HG02759 (cell line): ENCODE measurements at regions not wholly inside any gene's neighbourhood (a gene's known extent, or its start where the extent isn't known, plus 50 kb on each side); places are given as distances from the start of the nearest gene placed in this dataset.

Experiments
- ATAC-seq: cut with Tn5 transposase; IDR thresholded peaks from one replicate; pipeline ENCODE4 v1.9.1; 2021; ENCODE audit warnings: mild to moderate bottlenecking, moderate library complexity; ENCODE audit not compliant: unreplicated experiment

DNA sequence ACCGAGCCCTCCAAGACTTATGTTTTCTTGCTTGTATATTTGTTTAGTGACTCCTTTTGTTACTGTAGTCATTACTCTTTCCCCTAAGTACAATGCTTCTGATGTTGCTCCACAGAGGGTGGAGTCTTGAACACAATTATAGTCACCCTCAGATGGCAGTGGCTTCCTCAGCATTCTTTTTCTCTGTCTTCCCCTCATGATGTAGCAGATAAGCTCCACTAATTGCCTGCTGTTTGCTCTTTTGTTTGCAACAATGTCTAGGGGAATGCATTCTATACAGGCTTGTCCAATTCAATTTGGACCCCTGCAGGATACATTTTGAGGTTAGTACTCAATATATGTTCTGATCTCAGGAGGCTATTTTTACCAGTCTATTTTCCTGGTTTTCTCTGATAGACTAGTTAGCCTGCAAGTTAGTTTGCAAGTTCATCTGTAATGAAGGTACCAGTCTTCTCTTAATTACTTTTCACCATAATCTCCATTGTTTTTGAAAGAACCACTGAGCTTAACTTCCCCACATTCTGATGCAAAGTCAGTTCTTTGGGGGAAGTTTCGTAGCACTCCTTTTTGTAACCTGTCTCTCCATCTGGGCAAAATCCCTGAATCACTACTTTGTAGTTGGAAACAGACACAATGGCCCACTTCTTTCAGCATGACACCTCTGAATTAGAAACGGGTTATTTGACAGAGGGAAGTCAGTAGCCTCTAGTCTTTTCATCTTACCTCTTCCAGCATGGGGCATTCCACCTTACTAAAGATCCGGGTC, 1509.2 kb downstream of the CDH11 start:
- ATAC-seq = no peak

DNA sequence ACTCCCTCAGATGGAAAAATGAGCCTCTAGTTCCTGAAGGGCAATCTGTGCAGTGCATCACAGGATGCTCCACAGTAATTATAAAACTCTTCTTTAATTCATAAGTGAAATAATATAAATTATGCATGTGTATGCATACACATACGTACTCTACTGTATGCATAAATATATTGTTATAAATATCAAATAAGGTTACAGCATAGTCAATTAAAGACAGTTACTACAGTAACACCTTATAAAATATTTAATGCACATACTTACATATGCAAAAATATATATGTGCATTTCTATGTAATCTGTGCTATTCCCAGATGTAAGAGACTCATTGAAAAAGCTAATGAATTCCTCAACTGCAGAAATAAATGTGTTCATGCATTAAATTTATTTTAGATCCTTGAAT, 1515.1 kb downstream of the CDH11 start:
- no peak for ATAC-seq

DNA sequence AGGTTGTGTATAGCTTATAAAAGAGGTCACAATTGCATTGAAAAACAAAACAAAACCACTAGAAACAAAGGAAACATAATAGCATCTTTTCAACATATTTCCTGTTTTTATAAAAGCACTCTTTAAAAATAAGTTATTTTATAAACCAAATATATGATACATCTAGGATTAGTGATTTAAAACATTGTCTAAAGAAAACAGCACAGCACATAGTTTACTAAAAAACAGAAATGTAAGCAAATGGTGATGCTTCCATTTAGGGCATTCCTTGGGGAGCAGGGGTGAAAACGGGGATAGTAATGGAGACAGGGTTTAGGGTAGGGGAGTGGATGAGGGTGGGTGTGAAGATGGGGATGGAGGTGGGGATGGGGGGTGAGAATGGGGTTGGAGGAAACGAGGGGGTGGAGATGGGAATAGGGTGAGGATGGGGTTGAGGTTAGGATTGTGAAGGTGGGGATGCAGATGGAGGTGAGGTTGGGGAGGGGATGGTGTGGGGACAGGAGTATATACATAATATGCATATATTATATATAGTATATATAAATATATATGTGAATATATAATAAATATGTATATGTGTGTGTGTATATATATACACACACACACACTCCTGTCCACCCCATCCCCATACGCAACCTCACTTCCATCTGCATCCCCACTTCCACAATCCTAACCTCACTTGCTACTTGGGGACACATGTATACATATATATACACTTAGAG, 1519.5 kb downstream of the CDH11 start:
- ATAC-seq = no peak

DNA sequence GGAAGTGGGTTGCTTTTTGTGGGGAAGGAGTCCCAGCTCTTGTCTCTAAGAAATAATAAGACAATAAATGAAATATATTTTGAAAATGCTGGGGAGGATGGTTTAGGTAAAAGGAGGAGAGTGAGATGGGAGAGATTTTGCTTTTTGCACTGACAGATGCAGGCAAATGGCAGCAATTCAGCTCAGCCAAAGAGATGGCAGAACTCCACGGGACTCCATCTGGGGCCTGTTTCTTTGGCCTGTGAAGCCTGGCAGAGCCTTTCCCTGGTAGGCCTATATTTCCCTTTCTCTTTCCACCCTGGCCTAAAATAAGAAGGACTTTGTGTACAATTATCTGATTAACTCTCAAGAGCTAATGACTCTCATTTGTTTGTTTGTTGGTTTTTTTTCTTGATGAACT, 1525.1 kb downstream of the CDH11 start:
- no peak for ATAC-seq

DNA sequence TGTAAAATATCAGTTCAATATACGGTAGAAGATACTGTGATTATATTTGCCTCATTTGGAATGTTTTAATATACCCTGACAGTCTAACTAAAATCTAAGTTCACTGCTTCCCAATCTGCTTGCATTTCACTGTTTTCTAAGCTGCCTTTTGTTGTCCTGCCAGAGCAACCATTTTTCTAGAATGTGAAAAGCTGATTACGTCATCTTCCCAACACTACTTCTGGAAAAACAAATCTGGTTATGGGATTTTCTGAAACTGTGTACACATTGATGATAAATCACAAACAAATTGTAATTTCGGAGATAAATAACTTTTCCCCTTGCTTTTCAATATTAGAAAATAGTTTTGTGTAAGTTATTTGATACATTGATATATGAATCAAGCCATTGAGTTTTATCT, 1529.0 kb downstream of the CDH11 start:
- ATAC-seq = no peak

DNA sequence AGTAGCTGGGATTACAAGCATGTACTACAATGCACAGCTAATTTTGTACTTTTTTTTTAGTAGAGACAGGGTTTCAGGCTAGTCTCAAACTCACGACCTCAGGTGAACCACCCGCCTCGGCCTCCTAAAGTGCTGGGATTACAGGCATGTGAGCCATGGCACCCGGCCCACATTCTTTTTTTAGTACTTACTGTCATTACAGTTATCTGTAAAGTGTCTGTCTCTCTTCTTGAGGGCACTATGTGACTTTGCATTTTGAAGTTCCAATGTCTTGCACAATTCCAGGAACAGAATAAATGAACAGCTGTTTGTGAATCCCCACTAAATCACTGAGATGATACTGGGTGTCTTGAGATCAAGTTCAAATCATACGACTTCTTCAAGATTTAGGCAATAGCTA, 1540.3 kb downstream of the CDH11 start:
- ATAC-seq = no peak

DNA sequence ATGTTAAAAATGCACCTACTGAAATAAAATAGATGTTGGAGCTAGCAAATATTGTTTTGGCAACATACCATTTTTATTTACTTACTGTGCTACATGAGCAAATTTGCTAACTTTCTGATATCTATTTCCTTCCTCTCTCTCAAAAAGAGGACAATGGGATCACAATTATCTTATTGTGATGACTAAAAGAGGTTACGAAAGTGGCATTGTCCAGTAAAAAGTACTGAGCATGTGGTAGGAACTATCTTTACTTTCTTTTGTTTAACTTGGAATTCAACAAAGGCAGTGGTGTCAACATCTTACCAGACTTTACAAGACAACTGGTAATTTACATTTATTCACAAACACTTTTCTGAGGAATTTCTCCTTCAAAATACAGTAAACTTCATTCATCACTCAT, 1542.6 kb upstream of the CDH8 start:
- no peak for ATAC-seq

DNA sequence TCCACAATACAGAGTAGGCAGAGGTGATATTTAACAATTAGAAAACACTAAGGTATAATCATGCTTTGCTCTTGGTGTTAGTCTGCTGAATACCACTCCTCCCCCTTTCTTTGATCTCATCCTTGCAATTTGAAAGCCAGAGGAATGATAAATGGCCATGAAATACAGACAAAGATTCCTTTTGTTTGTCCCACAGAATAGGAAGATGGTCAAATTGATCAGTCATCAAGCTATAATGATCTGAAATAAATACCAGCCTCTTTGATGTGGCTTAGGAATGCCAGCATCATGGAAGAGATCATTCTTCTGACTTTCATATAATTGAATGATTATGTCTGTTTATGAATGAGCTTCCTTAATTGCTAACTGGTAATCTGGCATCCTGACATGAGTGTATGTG, 1541.7 kb upstream of the CDH8 start:
- ATAC-seq = no peak

DNA sequence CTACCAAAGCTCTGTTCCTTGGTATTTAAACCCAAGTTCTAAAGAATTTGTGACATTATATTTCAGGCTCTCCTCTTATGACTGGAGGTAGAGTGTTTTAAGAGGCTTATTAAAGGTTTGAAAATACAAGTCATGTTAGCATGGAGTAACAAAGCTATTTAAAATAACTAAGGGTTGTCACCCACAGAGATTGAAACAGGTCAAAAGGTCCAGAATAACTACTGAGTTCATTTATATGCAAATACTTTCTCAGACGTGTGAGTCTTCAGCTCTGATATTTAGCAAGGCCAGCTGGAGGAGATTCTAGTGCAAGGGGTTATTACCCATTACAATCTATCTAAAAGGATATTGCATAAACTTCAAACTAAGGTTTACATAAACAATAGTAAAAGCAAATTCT, 1538.8 kb upstream of the CDH8 start:
- no peak for ATAC-seq

DNA sequence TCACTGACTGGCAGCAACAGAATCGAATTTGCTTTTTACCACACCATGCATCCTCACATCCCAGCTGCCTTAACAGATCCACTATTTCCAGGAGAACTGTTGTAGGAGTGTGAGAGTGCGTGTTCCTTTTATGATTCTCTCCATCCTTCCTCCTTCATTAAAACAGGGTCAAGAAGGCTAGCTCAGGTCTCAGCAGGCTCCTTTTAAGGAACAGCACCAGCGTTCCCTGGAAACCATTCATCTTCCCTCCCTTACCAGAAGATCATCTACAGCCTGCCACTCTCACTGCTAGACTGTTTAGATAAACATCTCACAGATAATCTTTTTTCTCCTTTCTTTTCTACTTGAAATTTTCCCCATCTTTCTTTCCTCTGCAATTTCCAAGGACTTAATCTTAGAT, 1531.9 kb upstream of the CDH8 start:
- ATAC-seq = no peak

DNA sequence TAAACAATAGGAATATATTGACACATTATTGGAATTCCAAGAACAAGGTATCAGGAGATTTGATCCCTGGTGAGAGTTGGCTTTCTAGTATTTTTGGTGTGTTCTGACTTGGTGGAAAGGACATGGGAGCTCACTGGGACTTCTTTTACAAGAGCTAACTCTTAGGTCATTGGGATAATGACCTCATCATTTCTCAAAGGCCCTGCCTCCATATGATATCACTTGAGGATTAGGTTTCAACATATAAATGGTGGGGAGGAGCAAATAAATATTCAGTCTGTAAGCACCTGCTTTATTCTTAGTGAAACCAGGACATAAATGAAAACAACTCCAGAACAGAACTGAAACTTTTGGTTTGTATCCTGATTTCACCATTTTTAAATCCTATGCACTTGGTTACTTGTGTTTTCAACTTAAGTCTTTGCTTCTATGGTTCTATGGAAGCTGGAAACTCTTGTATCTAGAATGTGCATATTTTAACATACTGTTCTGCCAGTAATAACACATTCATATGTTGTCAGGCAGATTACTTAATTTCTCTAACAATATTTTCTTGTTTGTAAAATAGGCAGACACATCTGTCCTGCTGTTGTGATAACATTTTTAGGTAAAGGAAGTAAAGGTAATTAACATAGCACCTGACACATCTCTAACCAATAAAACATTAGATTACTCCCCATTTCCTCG, 1527.7 kb upstream of the CDH8 start:
- no peak for ATAC-seq

DNA sequence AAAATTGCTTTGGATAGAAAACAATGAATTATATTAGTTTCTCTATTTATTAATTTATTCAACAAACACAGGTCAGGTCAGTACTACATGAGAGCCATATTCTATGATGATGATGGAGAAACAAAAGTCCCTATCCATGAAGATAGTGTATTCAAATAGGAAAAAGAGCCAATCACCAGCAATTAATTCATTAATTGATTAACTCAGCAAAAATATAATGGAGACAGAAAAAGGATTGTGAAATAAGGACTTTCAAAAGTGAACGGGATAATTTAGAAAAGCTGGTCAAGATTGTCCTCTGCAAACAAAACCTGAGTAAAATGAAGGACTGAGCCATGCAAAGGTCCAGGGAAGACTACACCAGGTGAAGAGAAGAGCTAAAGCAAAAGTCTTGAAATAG, 1517.7 kb upstream of the CDH8 start:
- ATAC-seq = no peak

DNA sequence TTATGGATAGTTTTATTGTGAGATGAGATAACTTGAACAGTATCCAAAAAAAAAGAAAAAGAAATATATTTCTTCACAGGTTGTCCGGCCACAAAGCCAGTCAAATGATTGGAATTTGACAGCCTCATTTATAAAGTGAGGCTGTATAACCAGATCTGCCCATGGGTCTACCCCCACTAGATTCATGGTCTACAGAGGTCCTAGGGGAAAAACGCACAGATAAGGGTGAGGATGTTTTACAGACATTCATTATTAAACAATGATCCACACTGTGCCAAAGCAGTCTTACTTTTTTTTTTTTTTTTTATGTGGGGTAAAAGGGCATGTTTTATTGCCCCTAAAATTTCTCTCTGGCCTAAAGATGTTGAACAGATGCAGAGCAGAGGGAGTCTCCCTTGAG, 1503.0 kb upstream of the CDH8 start:
- no peak for ATAC-seq

DNA sequence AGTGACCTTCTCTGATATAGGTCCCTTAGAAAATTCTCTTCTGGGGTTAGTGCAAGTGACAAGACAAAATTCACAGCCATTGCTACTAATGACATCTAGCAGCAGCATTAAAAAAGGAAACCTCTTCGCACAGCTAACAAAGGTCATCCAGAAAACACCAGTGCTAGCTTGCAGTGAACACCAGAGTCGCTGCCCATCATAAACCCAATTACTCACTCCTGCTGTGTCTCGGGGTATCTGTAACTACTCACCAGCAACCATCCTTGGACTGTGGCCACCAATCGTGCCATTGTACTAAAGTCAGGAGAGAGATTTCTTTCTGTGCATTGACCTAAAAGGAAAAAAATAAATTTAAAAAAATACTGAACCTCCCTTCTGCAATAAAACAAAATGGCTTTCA, 1494.7 kb upstream of the CDH8 start:
- ATAC-seq = no peak

DNA sequence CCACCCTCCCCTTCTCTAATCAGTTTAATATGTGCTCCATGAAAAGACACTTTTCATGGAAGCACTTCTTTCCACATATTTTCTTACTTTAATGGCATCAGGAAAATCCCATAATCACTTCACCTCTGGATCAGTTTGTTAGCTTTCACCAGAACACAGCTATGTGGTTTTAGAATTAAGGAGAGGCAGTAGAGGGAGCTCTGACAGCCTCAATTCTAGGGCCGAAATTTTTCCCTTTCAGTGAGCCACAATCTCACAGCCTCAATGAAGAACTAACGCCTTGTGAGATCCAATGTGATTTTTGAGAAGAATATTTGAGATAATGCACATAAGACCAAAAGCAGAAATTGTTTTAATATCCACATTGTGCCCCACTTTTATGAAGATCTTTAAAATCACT, 1494.0 kb upstream of the CDH8 start:
- ATAC-seq = no peak

DNA sequence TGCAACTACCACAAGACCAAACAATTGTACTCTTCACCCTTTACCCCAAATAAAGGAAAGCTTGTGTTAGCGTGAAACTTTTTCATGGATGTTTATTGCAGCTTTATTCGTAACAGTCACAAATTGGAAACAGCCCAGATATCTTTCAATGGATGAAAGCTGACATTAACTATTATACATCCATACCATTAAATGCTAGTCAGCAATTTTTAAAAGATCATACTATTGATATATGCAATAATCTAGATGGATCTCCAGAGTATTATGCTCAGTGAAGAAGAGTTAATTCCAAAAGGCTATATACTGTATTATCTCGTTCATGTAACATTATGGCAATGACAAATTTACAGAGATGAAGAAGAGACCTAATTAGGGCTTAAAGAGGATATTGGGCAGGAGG, 1491.2 kb upstream of the CDH8 start:
- no peak for ATAC-seq

DNA sequence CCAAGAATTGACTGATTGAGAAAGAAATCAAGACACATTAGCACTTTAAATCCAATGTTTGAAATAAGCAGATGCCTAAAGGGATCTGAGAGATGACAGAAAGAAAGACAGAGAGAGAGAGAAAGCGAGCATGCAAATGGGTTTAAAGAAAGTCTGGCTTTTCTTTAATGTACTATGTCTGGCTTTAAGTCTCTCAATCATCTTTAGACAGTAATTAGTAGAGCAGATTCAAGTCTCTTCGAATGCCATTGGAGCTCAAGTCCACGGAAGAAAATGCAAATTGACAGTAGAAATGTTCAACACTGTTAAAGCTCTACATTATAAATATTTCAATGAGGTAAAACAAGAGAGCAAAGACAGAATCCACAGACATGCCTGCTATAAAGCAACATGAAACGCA, 1480.2 kb upstream of the CDH8 start:
- ATAC-seq = no peak

DNA sequence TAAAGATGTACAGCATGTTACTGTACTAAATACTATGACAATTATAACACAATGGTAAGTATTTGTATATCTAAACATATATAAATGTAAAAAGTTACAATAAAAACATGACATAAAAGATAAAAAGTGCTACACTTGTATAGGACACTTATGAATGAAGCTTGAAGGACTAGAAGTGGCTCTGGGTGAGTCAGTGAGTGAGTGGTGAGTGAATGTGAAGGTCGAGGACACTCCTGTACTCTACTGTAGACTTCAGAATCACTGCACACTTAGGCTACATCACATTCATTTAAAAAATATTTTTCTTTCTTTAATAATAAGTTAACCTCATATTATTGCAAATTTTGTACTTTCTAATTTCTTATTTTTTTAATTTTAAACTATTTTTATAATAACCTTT, 1476.7 kb upstream of the CDH8 start:
- no peak for ATAC-seq

DNA sequence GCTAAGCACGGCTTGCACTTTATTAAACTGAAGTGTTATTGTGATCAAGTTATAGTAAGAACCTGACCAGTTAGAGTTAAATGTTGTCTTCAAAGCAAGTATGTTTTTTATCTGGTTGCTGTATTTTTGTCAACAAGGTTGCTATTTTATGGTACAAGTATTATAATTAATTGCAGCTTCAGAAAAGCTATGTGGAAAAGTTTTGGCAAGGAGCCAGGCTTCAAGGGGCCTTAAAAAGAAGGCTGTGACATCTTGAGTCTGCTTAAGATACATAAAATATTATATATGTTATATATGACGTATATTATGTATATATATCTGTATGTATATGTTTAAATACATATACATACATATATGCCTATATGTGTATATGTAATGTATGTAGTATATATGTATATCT, 1461.2 kb upstream of the CDH8 start:
- ATAC-seq = no peak

DNA sequence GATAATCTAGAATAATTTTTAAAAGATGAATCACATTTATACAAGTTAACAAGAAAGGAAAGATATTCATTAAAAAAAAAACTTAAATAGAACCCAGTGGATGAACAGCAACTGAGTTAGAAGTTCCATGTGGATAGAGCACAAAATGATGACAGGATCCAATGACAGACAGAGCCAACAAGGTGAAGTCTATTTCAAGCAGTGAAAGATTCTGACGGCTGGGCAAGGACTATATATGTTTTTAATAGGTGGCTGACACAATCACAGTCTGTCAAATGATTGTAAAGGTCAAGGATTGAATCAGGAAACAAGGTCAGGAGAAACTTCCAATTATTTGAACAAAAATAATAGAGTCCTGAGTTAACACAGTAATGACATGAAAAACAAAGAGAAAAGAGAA, 1460.0 kb upstream of the CDH8 start:
- no peak for ATAC-seq

DNA sequence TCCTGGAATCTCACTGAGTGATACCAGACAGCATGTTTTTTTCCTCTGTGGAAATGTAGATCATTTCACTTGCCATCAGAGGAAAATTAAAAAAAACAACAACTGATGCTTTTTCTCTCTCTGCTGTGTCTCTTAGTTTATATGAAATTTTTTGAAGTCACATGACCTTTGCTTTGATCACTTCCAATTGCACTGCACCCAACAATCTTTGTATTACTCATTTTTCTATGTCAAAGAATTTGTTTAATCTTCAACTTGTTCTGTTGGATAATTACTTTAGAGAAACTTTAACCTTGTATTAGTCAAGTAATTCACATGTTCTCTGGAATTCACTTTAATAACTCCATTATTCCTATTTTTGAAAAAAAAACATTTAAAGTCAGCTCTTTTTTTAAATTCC, 1452.7 kb upstream of the CDH8 start:
- no peak for ATAC-seq

DNA sequence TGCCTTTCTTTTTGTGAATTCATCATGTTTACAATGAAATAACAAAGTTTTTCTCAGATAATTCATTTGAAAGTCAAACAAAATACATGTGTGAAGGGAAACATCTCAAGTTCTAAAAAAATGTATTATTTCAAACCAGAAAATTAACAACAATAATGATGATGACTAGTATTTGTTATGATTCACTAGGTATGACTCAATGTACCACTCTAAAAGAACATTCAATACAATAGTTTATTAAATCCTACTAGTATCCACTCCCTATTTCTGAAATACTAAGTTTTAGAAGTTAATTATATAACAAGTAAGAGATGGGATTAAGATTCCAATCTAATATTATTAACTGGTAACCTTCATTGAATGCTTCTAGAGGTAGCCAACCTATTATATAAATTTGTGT, 1444.8 kb upstream of the CDH8 start:
- no peak for ATAC-seq
